ENCODE measurements at regions not wholly inside any gene's neighbourhood (a gene's known extent, or its start where the extent isn't known, plus 50 kb on each side); places are given as distances from the start of the nearest gene placed in this dataset.

- TF ChIP-seq POLR2A (IDR thresholded peaks at IDR 0.05; ENCODE audit: low read length) = no peak
- no peak for TF ChIP-seq GATA1 (IDR thresholded peaks at IDR 0.05; ENCODE audit: low read depth, low read length)
Observed at GRCh38 chr19:13637664-13638063, 126.7 kb upstream of the MRI1 start.

All from erythroblast (primary cell).